Ovary (tissue), 7 donors: ENCODE measurements at regions not wholly inside any gene's neighbourhood (a gene's known extent, or its start where the extent isn't known, plus 50 kb on each side); places are given as distances from the start of the nearest gene placed in this dataset.

Experiments
- DNase-seq, 5 donors: peaks; one replicate each; pipeline ENCODE4 v3.0.0-alpha.2; 2019 to 2020
- H3K27ac ChIP-seq, 2 donors: fragments of 200-600 bp; one replicate each; pipeline versions ENCODE4 v1.5.1 to v1.8.0; 2019 to 2022
- H3K27me3 ChIP-seq: fragments of 200-600 bp; one replicate; pipeline ENCODE4 v1.8.0; 2022
- H3K36me3 ChIP-seq: fragments of 200-600 bp; sonication (generic); one replicate; pipeline ENCODE4 v1.5.1; 2019
- H3K4me1 ChIP-seq: one replicate; pipeline ENCODE4 v1.8.1; 2013; ENCODE audit warnings: mild to moderate bottlenecking, moderate library complexity; ENCODE audit not compliant: insufficient read depth
- H3K4me3 ChIP-seq: fragments of 200-600 bp; sonication (generic); one replicate; pipeline ENCODE4 v1.5.1; 2017
- H3K9me3 ChIP-seq, 2 donors: fragments of 200-600 bp in 1 of 2; sonication (generic) in 1 of 2; one replicate each; pipeline versions ENCODE4 v1.5.1 to v1.8.1; 2013 to 2019; ENCODE audit warnings: mild to moderate bottlenecking in 1 of 2, moderate library complexity in 1 of 2
- CTCF ChIP-seq, 3 donors: fragments of 450-650 bp in 2 of 3; fragments of 200-600 bp in 1 of 3; IDR thresholded peaks; one replicate each; pipeline versions ENCODE4 v1.5.1 to v1.8.0; 2016 to 2022; ENCODE audit warnings: antibody characterized with exemption in 3 of 3, mild to moderate bottlenecking in 1 of 3
- EP300 ChIP-seq: sonication (generic); formaldehyde crosslinking; IDR thresholded peaks from one replicate; pipeline ENCODE4 v1.6.1; 2017; ENCODE audit warnings: antibody characterized with exemption
- POLR2A ChIP-seq: fragments of 450-650 bp; IDR thresholded peaks from one replicate; pipeline ENCODE4 v1.6.1; 2017; ENCODE audit warnings: antibody characterized with exemption, mild to moderate bottlenecking, moderate library complexity
- WGBS, 3 donors: extraction: QIAGEN DNeasy Blood & Tissue Kit in 1 of 3; methylation state at CpG; one replicate each; pipeline versions ENCODE4 v1.1.5 to v1.1.7; 2013 to 2017; 5-methylcytosine and 5-hydroxymethylcytosine counted together
- intact Hi-C, 4 donors: fragments of 100-400 bp; cut with DNase I; formaldehyde crosslinking; loops; one replicate each; pipeline versions ENCODE4 v1.11.0 to v1.15.1; 2022 to 2023
- donor health status: DM: no; HTN: no; CAD: no; lungs with moderate emphysema.
- donor health status: DM: no; HTN: no; CAD: no.
- donor health status: Bipolar disorder and iron deficiency.
- donor health status: DM: no; HTN: no; CAD: no.
- donor health status: DM: yes; HTN: yes; CAD: no.

GRCh38 chr18:22563164-22563583 is 145.5 kb upstream of the CTAGE1 start:
- intact Hi-C loops: loop anchor here (5.0 to 10.0 kb wide), 6 partner anchors 369 to 658 kb away; partner anchors contain the start of genes GATA6 (in 1 of the 4) and RBBP8 (in 1 of the 4)
- no peak overlapping the region for H3K27ac ChIP-seq
- 4 to 7% (median 5%) methylated on average over 6 of the region's 6 CpGs for WGBS, 3 donors
- H3K9me3 ChIP-seq: no peaks in the 10 kb centered on the region
- peak in 2 of 5 donors; percentile 35 to 59 for DNase-seq
- no peak overlapping the region for H3K4me3 ChIP-seq
- H3K4me1 ChIP-seq: no peaks in the 10 kb centered on the region
- peak; percentile 11 for TF ChIP-seq EP300
- TF ChIP-seq CTCF (IDR thresholded peaks at IDR 0.05): peak; percentile 80 to 90 (median 88)
- TF ChIP-seq POLR2A: no peak
- no peaks in the 10 kb centered on the region for H3K36me3 ChIP-seq
- H3K27me3 ChIP-seq: no peaks in the 10 kb centered on the region

- TF ChIP-seq POLR2A (no peak), CTCF (IDR thresholded peaks at IDR 0.05) (no peak), EP300 (no peak)
- Histone ChIP-seq H3K27ac (no peak overlapping the region), H3K4me3 (no peak overlapping the region), H3K36me3 (no peaks in the 10 kb centered on the region), H3K27me3 (no peaks in the 10 kb centered on the region), H3K9me3 (no peaks in the 10 kb centered on the region), H3K4me1 (no peaks in the 10 kb centered on the region)
- DNase-seq: no peak
- 55 to 68% (median 55%) methylated on average over 2 of the region's 2 CpGs for WGBS, 3 donors
- intact Hi-C loops: loop anchor here (5.0 to 10.0 kb wide), 6 partner anchors 368 to 659 kb away; partner anchors contain the start of genes GATA6 (in 1 of the 4) and RBBP8 (in 1 of the 4)
These were observed 146.3 kb upstream of the CTAGE1 start for GRCh38 chr18:22564036-22564435.

GRCh38 chr18:22566703-22567420 is 149.1 kb upstream of the CTAGE1 start:
- H3K4me3 ChIP-seq: no peak overlapping the region
- no peaks in the 10 kb centered on the region for H3K27me3 ChIP-seq
- H3K27ac ChIP-seq: no peak overlapping the region
- no peaks in the 10 kb centered on the region for H3K9me3 ChIP-seq
- no peak for TF ChIP-seq EP300
- TF ChIP-seq POLR2A: no peak
- TF ChIP-seq CTCF (IDR thresholded peaks at IDR 0.05): no peak
- intact Hi-C loops: loop anchor here (10.0 kb wide), 3 partner anchors 572 to 662 kb away; no protein-coding TSS in a partner anchor
- no peak for DNase-seq
- WGBS, 3 donors: 55 to 64% (median 62%) methylated on average over 3 of the region's 3 CpGs
- H3K36me3 ChIP-seq: no peaks in the 10 kb centered on the region
- H3K4me1 ChIP-seq: no peaks in the 10 kb centered on the region

GRCh38 chr18:22567794-22568193 is 150.1 kb upstream of the CTAGE1 start:
- no peaks in the 10 kb centered on the region for H3K36me3 ChIP-seq
- TF ChIP-seq CTCF (IDR thresholded peaks at IDR 0.05) (no peak), POLR2A (no peak), EP300 (no peak)
- H3K27ac ChIP-seq: no peak overlapping the region
- no peaks in the 10 kb centered on the region for H3K4me1 ChIP-seq
- no peak for DNase-seq
- H3K27me3 ChIP-seq: no peaks in the 10 kb centered on the region
- H3K4me3 ChIP-seq: no peak overlapping the region
- intact Hi-C loops: loop anchor here (10.0 kb wide), 3 partner anchors 573 to 663 kb away; no protein-coding TSS in a partner anchor
- no peaks in the 10 kb centered on the region for H3K9me3 ChIP-seq
